DND-41 (cell line): ENCODE measurements at regions not wholly inside any gene's neighbourhood (a gene's known extent, or its start where the extent isn't known, plus 50 kb on each side); places are given as distances from the start of the nearest gene placed in this dataset.
"Not testable (repeated sequence)": the region's sequence is repeated elsewhere in the genome, so short reads cannot be mapped to it uniquely, and the experiment has no call there.

Experiments used
- CTCF ChIP-seq: IDR thresholded peaks from 2 replicates; pipeline ENCODE4 v1.5.1; 2012; ENCODE audit warnings: borderline replicate concordance, low read length, moderate library complexity, mild to moderate bottlenecking; ENCODE audit not compliant: poor library complexity, severe bottlenecking; ENCODE audit errors: extremely low read depth
- EZH2 ChIP-seq: IDR thresholded peaks from 3 replicates; pipeline ENCODE4 v1.6.1; 2012; ENCODE audit warnings: borderline replicate concordance, low read depth, mild to moderate bottlenecking, moderate library complexity, low read length, inconsistent platforms; ENCODE audit not compliant: severe bottlenecking

DNA sequence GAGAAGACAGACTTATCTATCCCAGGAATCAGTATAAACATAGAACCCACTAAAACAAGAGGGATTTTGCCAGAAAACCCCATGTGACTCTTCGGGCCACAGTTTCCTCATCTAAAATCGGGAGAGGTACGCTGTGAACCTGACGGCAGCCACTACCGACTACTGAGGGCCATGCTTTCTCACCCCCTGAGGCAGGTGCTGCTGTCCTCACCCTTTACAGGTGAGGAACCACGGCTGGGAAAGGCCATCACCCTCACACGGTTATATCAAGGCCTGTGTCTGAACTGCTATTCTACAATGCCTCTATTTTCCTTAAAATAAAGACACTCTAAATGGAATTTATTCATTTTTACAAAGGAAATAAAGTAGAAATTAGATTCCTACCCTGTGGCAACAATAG lies 73.4 kb upstream of the TNK2 start:
- TF ChIP-seq CTCF, EZH2: not testable (repeated sequence)
